Adrenal gland (tissue), 5 donors: ENCODE measurements at regions not wholly inside any gene's neighbourhood (a gene's known extent, or its start where the extent isn't known, plus 50 kb on each side); places are given as distances from the start of the nearest gene placed in this dataset.

Experiments
- CTCF ChIP-seq, 6 experiments: fragments of 450-650 bp in 4 of 6; fragments of 200-600 bp in 2 of 6; sonication (generic) in 1 of 6; IDR thresholded peaks; 1 replicate in 5 of 6; 2 replicates in 1 of 6; pipeline versions ENCODE4 v1.5.1 to v1.8.0; 2016 to 2021; ENCODE audit warnings: antibody characterized with exemption in 6 of 6, mild to moderate bottlenecking in 2 of 6, moderate library complexity in 1 of 6
- POLR2A ChIP-seq, 2 donors: fragments of 450-650 bp; IDR thresholded peaks; one replicate each; pipeline ENCODE4 v1.6.1; 2017; ENCODE audit warnings: antibody characterized with exemption in 2 of 2, mild to moderate bottlenecking in 2 of 2, moderate library complexity in 1 of 2
- donor health status: DM: no; HTN: no; CAD: no.

DNA sequence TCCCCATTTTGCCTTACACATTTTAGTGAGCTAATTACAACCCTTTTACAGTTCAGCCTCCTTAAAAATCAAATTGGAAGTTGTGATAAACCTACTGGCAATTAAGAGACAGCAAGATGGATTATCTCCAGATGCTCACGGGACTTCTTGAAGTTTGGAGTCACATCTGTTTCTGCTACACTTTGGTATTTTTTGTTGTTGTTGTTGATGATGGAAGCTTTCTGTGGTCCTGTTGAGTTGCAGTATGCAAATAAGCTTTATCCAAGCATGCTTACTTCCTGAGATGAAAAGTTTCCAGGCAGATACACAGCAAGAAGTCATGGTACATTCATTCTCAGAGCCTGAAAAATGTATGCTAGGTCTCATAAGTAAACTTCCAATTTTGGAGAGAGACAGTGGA, 670.0 kb upstream of the AMOT start:
- TF ChIP-seq CTCF (IDR thresholded peaks at IDR 0.05) (no peak), POLR2A (IDR thresholded peaks at IDR 0.05) (no peak)
